PC-3 (cell line): ENCODE measurements at regions not wholly inside any gene's neighbourhood (a gene's known extent, or its start where the extent isn't known, plus 50 kb on each side); places are given as distances from the start of the nearest gene placed in this dataset.

ENCODE experiments used
- ATAC-seq: fragments of 200-7000 bp; cut with Tn5 transposase; 2 replicates; pipeline ENCODE4 v1.9.1; 2020; ENCODE audit warnings: mild to moderate bottlenecking, moderate library complexity
- BruUV-seq: library from RNA; stranded (reverse); fragments of 400-500 nt; replicated peaks from 2 replicates; lab custom pipeline; 2021; lab: Mats Ljungman, UMichigan
- CTCF ChIA-PET: fragments of 300-600 bp; sonication (Branson Sonifier 250); formaldehyde crosslinking; loops from one replicate; lab custom pipeline; 2022; ENCODE audit warnings: antibody characterized with exemption; lab: Charles Lee
- POLR2A ChIA-PET: fragments of 300-600 bp; sonication (Branson Sonifier 250); formaldehyde crosslinking; loops from one replicate; lab custom pipeline; 2022; ENCODE audit warnings: antibody characterized with exemption; ENCODE audit not compliant: unreplicated experiment; lab: Charles Lee
- DNase-seq: peaks from one replicate; pipeline ENCODE4 v3.0.0-alpha.2; 2015
- H2AFZ ChIP-seq: fragments of 300-600 bp; sonication (generic); 2 replicates; pipeline ENCODE4 v1.6.0; 2016; ENCODE audit warnings: antibody characterized with exemption, low read length
- H3F3A ChIP-seq: fragments of 300-600 bp; sonication (generic); one replicate; pipeline ENCODE4 v1.6.0; 2017; ENCODE audit warnings: antibody characterized with exemption, low read length, control low read depth, mild to moderate bottlenecking; ENCODE audit not compliant: unreplicated experiment
- H3K27ac ChIP-seq: fragments of 300-600 bp; sonication (generic); 2 replicates; pipeline ENCODE4 v1.5.1; 2016; ENCODE audit warnings: mild to moderate bottlenecking, low read length
- H3K27me3 ChIP-seq: fragments of 300-600 bp; sonication (generic); 2 replicates; pipeline ENCODE4 v1.6.1; 2016; ENCODE audit warnings: low read length, mixed read lengths
- H3K36me3 ChIP-seq: fragments of 300-600 bp; sonication (generic); 2 replicates; pipeline ENCODE4 v1.6.1; 2016; ENCODE audit warnings: low read depth, mixed run types, low read length, mixed read lengths
- H3K4me1 ChIP-seq: fragments of 300-600 bp; sonication (generic); 2 replicates; pipeline ENCODE4 v1.5.1; 2016; ENCODE audit warnings: low read length; ENCODE audit not compliant: insufficient read depth
- H3K4me2 ChIP-seq: fragments of 300-600 bp; sonication (generic); 2 replicates; pipeline ENCODE4 v1.6.0; 2016; ENCODE audit warnings: low read length
- H3K4me3 ChIP-seq: fragments of 300-600 bp; sonication (generic); 2 replicates; pipeline ENCODE4 v1.5.1; 2016; ENCODE audit warnings: mild to moderate bottlenecking, low read length, mixed read lengths
- H3K79me2 ChIP-seq: fragments of 300-600 bp; sonication (generic); 2 replicates; pipeline ENCODE4 v1.6.1; 2017; ENCODE audit warnings: low read length, mixed read lengths
- H3K9ac ChIP-seq: fragments of 300-600 bp; sonication (generic); 2 replicates; pipeline ENCODE4 v1.6.0; 2016; ENCODE audit warnings: mild to moderate bottlenecking, low read length
- H3K9me2 ChIP-seq: fragments of 300-600 bp; sonication (generic); replicated peaks from 2 replicates; pipeline ENCODE4 v1.6.1; 2016; ENCODE audit warnings: mixed run types, low read length, mixed read lengths
- H3K9me3 ChIP-seq: fragments of 300-600 bp; sonication (generic); 2 replicates; pipeline ENCODE4 v1.6.1; 2016; ENCODE audit warnings: low read length, mixed read lengths
- H4K20me1 ChIP-seq: fragments of 300-600 bp; sonication (generic); 2 replicates; pipeline ENCODE4 v1.6.1; 2016; ENCODE audit warnings: low read length, mixed read lengths
- EZH2 ChIP-seq: fragments of 300-600 bp; sonication (generic); IDR thresholded peaks from one replicate; pipeline ENCODE4 v1.6.1; 2017; ENCODE audit warnings: antibody characterized with exemption, mild to moderate bottlenecking, low read length; ENCODE audit not compliant: unreplicated experiment
- EZH2phosphoT487 ChIP-seq: fragments of 300-600 bp; sonication (generic); IDR thresholded peaks from 2 replicates; pipeline ENCODE4 v1.6.1; 2018; ENCODE audit warnings: mild to moderate bottlenecking, antibody characterized with exemption, low read length, borderline replicate concordance
- intact Hi-C: fragments of 100-400 bp; cut with micrococcal nuclease; formaldehyde crosslinking; loops from 2 replicates; pipeline ENCODE4 v1.9.0; 2023
- TF ChIP-seq, protein P1 (sequence below): fragments of 300-600 bp; sonication (generic); conservative IDR thresholded peaks from 2 replicates; pipeline ENCODE4 v1.5.1; 2017; ENCODE audit warnings: antibody characterized with exemption, low read depth, mild to moderate bottlenecking, low read length

DNA sequence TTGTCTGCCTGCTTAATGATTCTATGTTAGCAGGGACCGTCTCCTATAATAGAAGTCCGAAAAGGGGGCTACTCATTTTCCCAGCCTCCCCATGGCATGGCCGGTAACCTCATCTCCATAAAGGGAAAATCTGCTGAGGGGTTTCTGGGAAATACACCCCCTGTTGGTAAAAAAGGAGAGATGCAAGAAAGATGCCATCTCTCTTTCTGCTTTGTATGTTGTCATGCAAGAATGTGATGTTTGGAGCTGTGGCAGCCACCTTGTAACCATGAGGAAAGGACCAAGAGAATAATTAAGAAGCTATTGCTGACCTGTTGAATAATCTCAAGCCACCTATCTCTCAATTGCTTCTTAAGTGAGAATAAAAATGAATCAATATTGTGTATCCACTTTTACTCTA lies 94.8 kb upstream of the XYLT1 start:
- Histone ChIP-seq H3K4me1 (no peaks in the 10 kb centered on the region), H2AFZ (no peak overlapping the region), H3K9ac (no peak overlapping the region), H3K27me3 (no peaks in the 10 kb centered on the region), H3K4me3 (no peak overlapping the region), H3K4me2 (no peak overlapping the region), H4K20me1 (no peaks in the 10 kb centered on the region), H3K9me3 (no peaks in the 10 kb centered on the region), H3K36me3 (no peaks in the 10 kb centered on the region), H3K27ac (no peak overlapping the region), H3F3A (no peaks in the 10 kb centered on the region), H3K9me2 (no peaks in the 10 kb centered on the region), H3K79me2 (no peaks in the 10 kb centered on the region)
- BruUV-seq = no TSS peak
- no peak for ATAC-seq
- POLR2A ChIA-PET = no interaction called here
- TF ChIP-seq EZH2 (no peak), EZH2phosphoT487 (no peak)
- TF ChIP-seq, protein P1, sequence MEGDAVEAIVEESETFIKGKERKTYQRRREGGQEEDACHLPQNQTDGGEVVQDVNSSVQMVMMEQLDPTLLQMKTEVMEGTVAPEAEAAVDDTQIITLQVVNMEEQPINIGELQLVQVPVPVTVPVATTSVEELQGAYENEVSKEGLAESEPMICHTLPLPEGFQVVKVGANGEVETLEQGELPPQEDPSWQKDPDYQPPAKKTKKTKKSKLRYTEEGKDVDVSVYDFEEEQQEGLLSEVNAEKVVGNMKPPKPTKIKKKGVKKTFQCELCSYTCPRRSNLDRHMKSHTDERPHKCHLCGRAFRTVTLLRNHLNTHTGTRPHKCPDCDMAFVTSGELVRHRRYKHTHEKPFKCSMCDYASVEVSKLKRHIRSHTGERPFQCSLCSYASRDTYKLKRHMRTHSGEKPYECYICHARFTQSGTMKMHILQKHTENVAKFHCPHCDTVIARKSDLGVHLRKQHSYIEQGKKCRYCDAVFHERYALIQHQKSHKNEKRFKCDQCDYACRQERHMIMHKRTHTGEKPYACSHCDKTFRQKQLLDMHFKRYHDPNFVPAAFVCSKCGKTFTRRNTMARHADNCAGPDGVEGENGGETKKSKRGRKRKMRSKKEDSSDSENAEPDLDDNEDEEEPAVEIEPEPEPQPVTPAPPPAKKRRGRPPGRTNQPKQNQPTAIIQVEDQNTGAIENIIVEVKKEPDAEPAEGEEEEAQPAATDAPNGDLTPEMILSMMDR = no peak
- intact Hi-C loops = no loop called here
- no peak for DNase-seq
- CTCF ChIA-PET = no interaction called here

DNA sequence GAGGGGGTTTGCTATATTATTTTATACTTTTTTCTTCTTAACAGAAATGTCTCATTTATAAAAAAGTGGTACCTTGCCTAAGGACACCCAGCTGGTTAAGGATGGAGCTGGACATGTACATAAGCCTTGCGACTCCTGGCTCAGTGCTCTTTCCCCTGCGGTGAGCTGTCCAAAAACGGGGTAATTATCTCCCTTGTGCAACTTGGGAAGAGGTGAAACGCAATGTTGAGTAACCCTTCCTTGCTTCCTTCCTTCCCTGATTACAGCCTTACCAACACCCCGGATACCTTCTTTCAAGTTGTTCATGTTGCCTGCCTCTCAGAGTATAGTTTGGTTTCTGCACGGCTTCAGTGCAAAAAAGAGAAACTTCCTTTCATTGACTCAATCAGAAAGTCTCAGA lies 94.1 kb upstream of the XYLT1 start:
- H3K4me3 ChIP-seq = no peak overlapping the region
- H3K9me2 ChIP-seq = no peaks in the 10 kb centered on the region
- no peak for ATAC-seq
- TF ChIP-seq, protein P1 = no peak
- TF ChIP-seq EZH2 (no peak), EZH2phosphoT487 (no peak)
- ChIA-PET CTCF (no interaction called here), POLR2A (no interaction called here)
- BruUV-seq = no TSS peak
- no peaks in the 10 kb centered on the region for H3K27me3 ChIP-seq
- H3F3A ChIP-seq = no peaks in the 10 kb centered on the region
- H3K4me2 ChIP-seq = no peak overlapping the region
- H2AFZ ChIP-seq = no peak overlapping the region
- H3K9me3 ChIP-seq = no peaks in the 10 kb centered on the region
- H3K4me1 ChIP-seq = no peaks in the 10 kb centered on the region
- no peak overlapping the region for H3K9ac ChIP-seq
- intact Hi-C loops = no loop called here
- H3K79me2 ChIP-seq = no peaks in the 10 kb centered on the region
- DNase-seq = no peak
- H3K27ac ChIP-seq = no peak overlapping the region
- no peaks in the 10 kb centered on the region for H4K20me1 ChIP-seq
- H3K36me3 ChIP-seq = no peaks in the 10 kb centered on the region

DNA sequence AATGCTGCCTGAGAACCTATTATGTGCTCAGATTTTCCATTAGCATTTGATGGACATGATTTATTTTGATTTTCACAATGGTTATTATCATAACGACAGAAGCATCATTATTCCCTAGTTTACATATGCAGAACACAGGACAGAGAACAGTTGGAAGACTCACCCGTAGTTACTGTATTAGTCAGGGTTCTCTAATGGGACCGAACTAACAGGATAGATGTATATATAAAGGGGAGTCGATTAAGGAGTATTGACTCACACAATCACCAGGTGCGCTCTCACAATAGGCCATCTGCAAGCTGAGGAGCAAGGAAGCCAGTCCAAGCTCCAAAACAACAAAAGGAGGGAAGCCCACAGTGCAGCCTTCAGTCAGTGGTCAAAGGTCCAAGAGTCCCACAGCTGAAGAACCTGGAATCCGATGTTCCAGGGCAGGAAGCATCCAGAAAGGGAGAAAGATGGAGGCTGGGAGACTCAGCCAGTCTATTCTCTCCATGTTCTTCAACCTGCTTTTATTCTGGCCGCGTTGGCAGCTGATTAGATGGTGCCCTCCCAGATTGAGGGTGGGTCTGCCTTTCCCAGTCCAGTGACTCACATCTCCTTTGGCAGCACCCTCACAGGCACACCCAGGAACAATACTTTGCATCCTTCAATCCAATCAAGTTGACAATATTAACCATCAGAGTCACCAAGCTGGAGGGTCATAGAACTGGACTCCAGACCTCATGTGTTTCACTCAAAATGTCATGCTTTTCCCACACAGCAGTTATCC lies 92.7 kb upstream of the XYLT1 start:
- Histone ChIP-seq H3K27me3 (no peaks in the 10 kb centered on the region), H2AFZ (no peak overlapping the region), H3K4me2 (no peak overlapping the region), H4K20me1 (no peaks in the 10 kb centered on the region), H3F3A (no peaks in the 10 kb centered on the region), H3K27ac (no peak overlapping the region), H3K9me3 (no peaks in the 10 kb centered on the region), H3K79me2 (no peaks in the 10 kb centered on the region), H3K9me2 (no peaks in the 10 kb centered on the region), H3K4me1 (no peaks in the 10 kb centered on the region), H3K36me3 (no peaks in the 10 kb centered on the region), H3K9ac (no peak overlapping the region), H3K4me3 (no peak overlapping the region)
- ChIA-PET CTCF (no interaction called here), POLR2A (interaction anchor here (0.7 kb wide), 1 partner anchor 119 kb away, joined by 3 read pairs; no protein-coding TSS in a partner anchor)
- BruUV-seq = no TSS peak
- DNase-seq (no peak), ATAC-seq (no peak)
- intact Hi-C loops = no loop called here
- TF ChIP-seq EZH2 (no peak), EZH2phosphoT487 (no peak)
- TF ChIP-seq, protein P1 = no peak
